HG02884 (cell line): ENCODE measurements at regions not wholly inside any gene's neighbourhood (a gene's known extent, or its start where the extent isn't known, plus 50 kb on each side); places are given as distances from the start of the nearest gene placed in this dataset.
"Not testable (repeated sequence)": the region's sequence is repeated elsewhere in the genome, so short reads cannot be mapped to it uniquely, and the experiment has no call there.

Source experiments
- ATAC-seq: cut with Tn5 transposase; IDR thresholded peaks from one replicate; pipeline ENCODE4 v1.9.1; 2021; ENCODE audit warnings: mild to moderate bottlenecking, moderate library complexity; ENCODE audit not compliant: unreplicated experiment

- no peak for ATAC-seq
These were observed 160.1 kb downstream of the SPRY2 start for GRCh38 chr13:80180740-80181355.

- ATAC-seq, result no peak
These were observed 163.6 kb downstream of the SPRY2 start for GRCh38 chr13:80177327-80177726.

- ATAC-seq, result no peak
These were observed 167.7 kb downstream of the SPRY2 start for GRCh38 chr13:80173224-80173623.

GRCh38 chr13:80171096-80171495 lies 169.8 kb downstream of the SPRY2 start:
- no peak for ATAC-seq

- ATAC-seq, result no peak
These were observed 172.7 kb downstream of the SPRY2 start for GRCh38 chr13:80168089-80168850.

GRCh38 chr13:80166352-80166751 lies 174.6 kb downstream of the SPRY2 start:
- ATAC-seq, result no peak

- no peak for ATAC-seq
These were observed 176.5 kb downstream of the SPRY2 start for GRCh38 chr13:80164462-80164861.

- ATAC-seq, result no peak
These were observed 179.0 kb downstream of the SPRY2 start for GRCh38 chr13:80161896-80162295.

- ATAC-seq, result no peak
These were observed 179.7 kb downstream of the SPRY2 start for GRCh38 chr13:80161219-80161618.

GRCh38 chr13:80160110-80160509 lies 180.8 kb downstream of the SPRY2 start:
- ATAC-seq, result no peak

- ATAC-seq, result no peak
These were observed 183.5 kb downstream of the SPRY2 start for GRCh38 chr13:80157261-80157932.

GRCh38 chr13:80152142-80152541 lies 188.8 kb downstream of the SPRY2 start:
- ATAC-seq, result not testable (repeated sequence)

GRCh38 chr13:80151016-80151415 lies 189.9 kb downstream of the SPRY2 start:
- ATAC-seq, result no peak

- ATAC-seq, result no peak
These were observed 191.2 kb downstream of the SPRY2 start for GRCh38 chr13:80149736-80150135.

- no peak for ATAC-seq
These were observed 195.7 kb downstream of the SPRY2 start for GRCh38 chr13:80145171-80145690.

- no peak for ATAC-seq
These were observed 196.4 kb downstream of the SPRY2 start for GRCh38 chr13:80144493-80144892.

GRCh38 chr13:80141123-80141849 lies 199.6 kb downstream of the SPRY2 start:
- ATAC-seq, result no peak

- ATAC-seq, result no peak
These were observed 200.2 kb downstream of the SPRY2 start for GRCh38 chr13:80140685-80141084.

- ATAC-seq, result no peak
These were observed 201.7 kb downstream of the SPRY2 start for GRCh38 chr13:80139196-80139595.

GRCh38 chr13:80137994-80138393 lies 202.9 kb downstream of the SPRY2 start:
- no peak for ATAC-seq

- ATAC-seq, result no peak
These were observed 206.6 kb downstream of the SPRY2 start for GRCh38 chr13:80134346-80134745.
